ENCODE measurements at regions not wholly inside any gene's neighbourhood (a gene's known extent, or its start where the extent isn't known, plus 50 kb on each side); places are given as distances from the start of the nearest gene placed in this dataset.

- FAIRE-seq, result no peak
Measured at GRCh38 chr13:111541752-111542529, 221.5 kb downstream of the TEX29 start.

- FAIRE-seq, result no peak
Measured at GRCh38 chr13:111542530-111543341, 222.3 kb downstream of the TEX29 start.

GRCh38 chr13:111546921-111547675 lies 226.7 kb downstream of the TEX29 start:
- FAIRE-seq, result no peak

- FAIRE-seq, result no peak
Measured at GRCh38 chr13:111547726-111548273, 227.4 kb downstream of the TEX29 start.

GRCh38 chr13:111548301-111548700 lies 227.9 kb downstream of the TEX29 start:
- no peak for FAIRE-seq

- FAIRE-seq, result no peak
Measured at GRCh38 chr13:111548805-111549204, 228.4 kb downstream of the TEX29 start.

- FAIRE-seq, result no peak
Measured at GRCh38 chr13:111549464-111549863, 229.0 kb downstream of the TEX29 start.

DNA sequence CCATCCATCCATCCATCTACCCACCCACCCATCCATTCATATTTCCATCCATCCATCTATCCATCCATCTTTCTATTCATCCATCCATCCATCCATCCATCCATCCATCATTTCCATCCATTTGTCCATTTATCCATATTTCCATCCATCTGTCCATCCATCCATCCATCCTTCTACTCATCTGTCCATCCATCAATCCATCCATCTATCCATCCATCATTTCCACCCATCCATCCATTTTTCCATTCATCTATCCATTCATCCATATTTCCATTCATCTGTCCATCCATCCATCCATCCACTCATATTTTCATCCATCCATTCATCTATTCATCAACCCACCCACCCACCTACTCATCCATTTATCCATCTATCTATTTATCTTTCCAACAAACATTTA lies 229.6 kb downstream of the TEX29 start:
- FAIRE-seq, result no peak

DNA sequence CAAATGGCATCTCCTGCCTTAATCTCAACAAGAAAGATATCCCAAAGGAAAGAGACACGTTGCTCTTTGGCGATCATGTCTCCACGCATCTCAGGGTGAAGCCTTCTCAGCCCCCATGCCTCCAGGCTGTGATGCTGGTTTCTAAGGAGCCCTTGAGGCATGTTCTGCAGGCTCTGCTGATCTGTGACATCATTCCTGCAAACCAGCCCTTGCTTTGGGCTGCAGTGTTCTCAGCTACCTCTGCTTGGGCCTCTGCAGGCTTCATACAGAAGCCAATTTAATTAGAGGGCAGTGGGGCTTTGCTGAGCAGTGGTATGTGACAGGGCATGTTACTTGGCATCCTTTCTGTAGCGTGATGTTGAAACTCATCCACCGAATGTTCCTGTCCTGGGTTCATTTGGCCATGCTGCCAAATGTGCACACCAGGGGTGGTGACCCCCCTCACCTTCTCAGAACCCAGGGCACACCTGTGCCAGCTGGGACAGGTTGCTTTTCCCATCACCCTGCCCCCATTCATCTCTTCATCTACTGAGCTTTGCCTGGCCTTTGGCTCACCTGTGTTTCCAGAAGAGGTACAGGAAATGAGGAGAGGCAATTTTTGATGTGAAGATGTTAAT lies 230.9 kb downstream of the TEX29 start:
- no peak for FAIRE-seq

DNA sequence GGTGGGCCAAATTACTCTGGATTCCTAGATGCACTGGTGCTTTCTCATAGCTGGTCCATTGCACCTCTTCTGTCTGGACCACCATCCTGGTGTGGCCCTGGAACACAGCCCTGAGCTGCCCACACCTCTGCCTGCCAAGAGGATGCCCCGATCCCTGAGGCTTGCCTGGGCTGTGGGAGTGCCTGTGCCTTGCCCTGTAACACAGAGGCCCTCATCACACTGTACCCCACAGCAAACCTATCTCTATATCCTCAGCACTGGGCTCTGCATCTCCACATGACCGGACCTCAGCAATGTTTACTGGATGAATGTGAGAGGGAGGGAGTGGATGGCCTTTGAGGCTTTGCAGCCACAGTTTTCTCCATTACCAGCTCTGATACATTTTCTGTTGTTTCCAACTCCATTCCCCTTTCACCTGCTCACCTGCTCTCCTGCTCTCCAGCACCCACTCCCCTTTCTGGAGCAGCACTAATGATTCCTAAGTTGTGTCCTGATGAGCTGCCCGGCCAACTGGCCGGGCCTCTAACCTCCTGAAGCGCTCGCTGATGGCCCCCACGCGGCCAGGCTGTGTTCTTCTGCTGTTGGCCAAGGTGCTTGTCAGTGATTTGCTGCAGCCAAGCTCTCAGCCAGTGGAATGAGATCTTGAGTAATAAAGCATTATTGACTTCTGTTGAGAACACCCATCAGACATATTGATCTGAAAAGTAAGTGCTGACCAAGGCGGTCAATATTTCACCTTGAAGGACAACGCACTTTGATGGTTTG lies 232.6 kb downstream of the TEX29 start:
- FAIRE-seq, result no peak

DNA sequence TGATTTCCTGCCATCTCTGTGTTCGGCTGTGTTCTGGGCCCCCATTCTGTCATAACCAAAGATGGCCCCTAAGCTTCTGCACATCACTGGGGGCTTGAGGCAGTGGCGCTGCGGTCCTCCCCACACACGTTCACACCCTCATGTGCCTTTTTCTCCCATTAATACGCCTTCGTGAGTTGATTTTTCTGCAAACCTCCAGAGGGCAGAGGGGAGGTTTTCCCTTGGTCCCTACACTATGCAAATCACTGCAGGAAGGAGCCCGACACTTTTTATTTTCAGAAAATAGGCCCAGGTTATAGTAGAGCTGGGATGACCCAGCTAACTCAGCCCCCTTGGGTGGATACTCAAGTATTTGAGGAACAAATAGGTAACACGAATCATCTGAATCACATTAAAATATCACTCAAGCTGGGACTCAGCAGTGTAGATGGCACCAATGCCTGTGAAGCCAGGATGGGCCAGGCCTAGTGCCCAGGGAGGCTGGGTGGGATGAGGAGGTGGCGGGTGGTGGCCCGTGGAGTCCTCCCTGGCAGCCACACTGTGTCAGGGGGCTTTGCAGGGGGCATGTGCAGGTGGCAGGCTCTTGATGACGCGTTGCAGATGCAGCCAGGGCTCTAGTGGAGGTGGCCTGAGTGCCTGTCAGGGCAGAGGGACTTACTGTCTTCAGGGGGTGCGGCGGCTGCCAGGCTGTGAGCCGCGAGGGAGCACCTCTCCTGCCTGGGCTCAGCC lies 234.3 kb downstream of the TEX29 start:
- no peak for FAIRE-seq

- FAIRE-seq, result no peak
Measured at GRCh38 chr13:111555268-111555808, 234.9 kb downstream of the TEX29 start.

- FAIRE-seq, result no peak
Measured at GRCh38 chr13:111555903-111556302, 235.5 kb downstream of the TEX29 start.

- no peak for FAIRE-seq
Measured at GRCh38 chr13:111556496-111556895, 236.1 kb downstream of the TEX29 start.

DNA sequence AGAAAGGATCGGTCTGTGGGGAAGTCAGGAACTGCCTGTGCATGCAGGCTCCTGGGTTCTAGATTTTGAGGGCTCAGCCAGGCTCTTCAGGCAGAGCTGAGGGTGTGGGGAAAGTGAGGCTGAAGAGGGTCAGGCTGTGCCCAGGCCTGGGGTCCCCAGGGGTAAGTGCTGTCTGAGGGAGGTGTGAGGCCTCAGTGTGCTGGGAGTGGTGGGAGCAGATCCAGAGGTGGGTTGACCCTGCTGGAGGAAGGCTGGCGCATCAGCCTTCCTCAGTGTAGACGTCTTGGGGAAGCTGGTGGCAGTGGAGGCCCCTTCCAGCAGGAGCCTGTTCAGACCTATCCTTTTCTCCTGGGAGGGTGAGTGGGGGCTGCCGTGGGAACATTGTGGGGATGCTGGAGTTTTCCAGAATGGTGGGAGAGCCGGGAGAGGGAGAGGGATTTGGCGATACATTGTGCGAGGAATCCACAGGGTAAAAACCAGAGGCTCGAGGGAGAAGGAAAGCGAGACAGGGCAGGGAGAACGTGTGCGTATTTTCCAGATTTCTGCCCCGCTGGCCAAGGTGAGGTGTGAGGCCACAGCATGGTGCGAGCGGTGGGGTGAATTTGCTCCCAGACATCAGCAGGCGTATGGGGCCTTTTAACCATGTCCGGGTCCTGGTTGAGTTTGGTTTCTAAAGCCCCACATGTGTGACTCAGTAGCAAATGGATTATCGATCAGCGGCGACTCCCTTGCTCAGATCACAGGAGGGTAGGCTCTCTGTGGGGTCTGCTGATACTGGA lies 237.7 kb downstream of the TEX29 start:
- FAIRE-seq, result no peak

- no peak for FAIRE-seq
Measured at GRCh38 chr13:111558700-111559088, 238.3 kb downstream of the TEX29 start.

DNA sequence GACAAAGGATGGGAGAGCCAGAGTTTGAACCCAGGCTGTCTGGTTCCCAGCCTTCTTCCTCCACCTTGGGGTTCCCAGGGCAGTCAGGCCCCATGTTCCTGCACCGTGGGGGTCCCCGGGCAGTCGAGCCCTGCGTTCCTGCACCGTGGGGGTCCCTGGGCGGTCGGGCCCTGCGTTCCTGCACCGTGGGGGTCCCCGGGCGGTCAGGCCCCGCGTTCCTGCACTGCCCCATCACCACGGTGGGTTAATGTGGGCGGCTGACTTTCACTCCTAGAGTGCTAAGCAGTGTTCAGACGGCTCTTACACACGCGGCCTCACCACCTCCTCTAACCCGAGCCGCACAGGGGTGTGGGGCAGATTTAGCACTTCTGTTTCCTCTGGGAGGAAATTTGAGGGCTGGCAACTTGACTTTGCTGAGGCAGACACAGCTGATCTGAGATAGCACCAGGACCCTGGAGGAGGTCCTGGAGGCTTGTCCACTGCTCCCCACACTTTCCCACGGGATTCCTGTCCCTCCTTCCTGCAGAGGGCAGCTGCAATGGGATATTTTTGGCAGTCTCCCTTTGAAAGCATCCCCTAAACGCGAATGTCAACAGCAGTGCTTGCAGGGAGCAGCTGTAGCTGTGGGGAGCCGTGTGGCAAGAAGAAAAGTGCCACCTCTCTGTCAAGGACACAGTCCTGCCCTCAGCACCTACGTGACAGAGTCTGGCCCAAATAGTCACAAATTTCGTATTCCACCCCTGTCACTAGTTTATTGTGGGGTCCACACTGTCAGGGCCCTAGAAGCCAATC lies 239.4 kb downstream of the TEX29 start:
- no peak for FAIRE-seq

DNA sequence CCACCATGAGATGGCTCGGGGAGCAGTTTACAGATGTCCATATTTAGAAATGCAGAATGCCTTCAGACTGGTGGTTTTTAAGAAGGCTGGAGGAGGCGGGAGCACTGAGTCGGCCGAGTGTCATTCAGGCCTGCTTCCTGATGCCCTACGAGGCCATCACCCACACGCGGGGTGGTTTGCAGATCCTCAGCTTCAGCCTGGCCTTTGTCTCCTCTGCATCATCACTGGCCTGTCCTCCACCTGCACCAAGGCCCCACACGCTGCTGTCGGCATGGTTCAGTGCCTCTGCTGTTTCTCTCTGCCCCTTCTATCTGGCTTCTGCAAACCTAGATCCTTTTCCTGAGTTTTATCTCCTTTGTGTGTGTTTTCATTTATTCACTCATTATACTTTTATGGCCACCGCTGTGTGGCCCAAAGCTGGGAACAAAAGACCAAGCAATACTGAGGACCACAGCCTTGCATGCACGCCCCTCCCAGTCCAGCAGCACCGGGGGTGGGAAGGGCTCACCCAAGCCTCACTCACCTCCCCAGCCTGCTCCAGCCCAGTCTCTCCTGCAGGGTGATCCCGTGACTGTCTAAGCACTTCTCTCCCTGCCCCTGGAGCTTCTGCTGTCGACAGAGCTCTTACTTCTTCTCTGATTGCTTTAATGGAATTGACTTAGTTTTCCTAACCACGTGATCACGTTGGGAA lies 240.8 kb downstream of the TEX29 start:
- FAIRE-seq, result no peak

GRCh38 chr13:111562716-111563115 lies 242.3 kb downstream of the TEX29 start:
- FAIRE-seq, result no peak

All from G401.6 (cell line).